Muscle layer of colon (tissue), 2 donors: ENCODE measurements at regions not wholly inside any gene's neighbourhood (a gene's known extent, or its start where the extent isn't known, plus 50 kb on each side); places are given as distances from the start of the nearest gene placed in this dataset.
"Not testable (repeated sequence)": the region's sequence is repeated elsewhere in the genome, so short reads cannot be mapped to it uniquely, and the experiment has no call there.

Experiments
- H3K27ac ChIP-seq: one replicate; pipeline ENCODE4 v1.7.0; 2013; ENCODE audit warnings: low read depth, mild to moderate bottlenecking, low read length, moderate library complexity
- H3K27me3 ChIP-seq, 2 donors: one replicate each; pipeline ENCODE4 v1.7.0; 2013; ENCODE audit warnings: low read length in 2 of 2, mild to moderate bottlenecking in 2 of 2; ENCODE audit not compliant: insufficient read depth in 2 of 2, control insufficient read depth in 1 of 2
- H3K36me3 ChIP-seq: one replicate; pipeline ENCODE4 v1.7.0; 2013; ENCODE audit warnings: mild to moderate bottlenecking, low read length; ENCODE audit not compliant: insufficient read depth
- H3K4me1 ChIP-seq: one replicate; pipeline ENCODE4 v1.7.0; 2013; ENCODE audit warnings: mild to moderate bottlenecking, low read length; ENCODE audit not compliant: insufficient read depth
- H3K4me3 ChIP-seq, 2 donors: one replicate each; pipeline ENCODE4 v1.7.0; 2013; ENCODE audit warnings: low read length in 2 of 2, low read depth in 1 of 2, mild to moderate bottlenecking in 1 of 2, moderate library complexity in 1 of 2
- H3K9ac ChIP-seq: one replicate; pipeline ENCODE4 v1.7.0; 2013; ENCODE audit warnings: low read length
- H3K9me3 ChIP-seq: one replicate; pipeline ENCODE4 v1.7.0; 2013; ENCODE audit warnings: mild to moderate bottlenecking, low read length
- donor health status: abdominal sarcoma.
- donor health status: Adenocarcinoma of cecum.

DNA sequence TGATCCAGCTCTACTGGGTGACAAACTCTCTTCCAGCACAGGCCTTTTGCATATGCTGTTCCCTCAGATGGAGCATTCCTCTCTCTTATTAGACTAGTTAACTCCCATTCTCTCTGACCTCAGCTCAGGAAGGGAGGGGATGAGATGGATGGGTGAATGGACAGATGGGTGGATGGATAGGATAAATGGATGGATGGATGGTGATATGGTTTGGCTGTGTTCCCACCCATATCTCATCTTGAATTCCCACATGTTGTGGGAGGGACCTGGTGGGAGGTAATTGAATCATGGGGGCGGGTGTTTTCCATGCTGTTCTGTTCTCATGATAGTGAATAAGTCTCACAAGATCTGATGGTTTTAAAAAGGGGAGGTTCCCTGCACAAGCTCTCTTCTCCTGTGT is 144.1 kb upstream of the ATP2B2 start:
- H3K27me3 ChIP-seq, H3K9me3 ChIP-seq, H3K36me3 ChIP-seq, H3K9ac ChIP-seq, H3K4me3 ChIP-seq, H3K4me1 ChIP-seq, H3K27ac ChIP-seq: not testable (repeated sequence)

DNA sequence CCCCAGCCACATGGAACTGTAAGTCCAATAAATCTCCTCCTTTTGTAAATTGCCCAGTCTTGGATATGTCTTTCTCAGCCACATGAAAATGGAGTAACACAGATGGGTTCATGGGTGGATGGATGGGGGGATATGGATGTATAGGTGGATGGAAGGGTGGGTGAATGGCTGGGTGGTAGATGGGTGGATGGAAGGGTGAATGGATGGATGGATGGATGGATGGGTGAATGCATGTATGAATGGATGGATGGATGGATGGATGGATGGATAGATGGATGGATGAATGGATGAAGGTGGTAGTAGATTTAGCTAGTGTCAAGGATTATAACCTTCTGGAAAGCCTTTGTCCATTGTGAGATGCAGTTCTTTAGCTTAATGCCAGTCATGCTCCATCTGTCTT is 146.1 kb upstream of the ATP2B2 start:
- H3K27me3 ChIP-seq = no peaks in the 10 kb centered on the region
- H3K27ac ChIP-seq = no peak overlapping the region
- H3K36me3 ChIP-seq = no peaks in the 10 kb centered on the region
- no peaks in the 10 kb centered on the region for H3K4me1 ChIP-seq
- H3K9ac ChIP-seq = no peak overlapping the region
- H3K9me3 ChIP-seq = no peaks in the 10 kb centered on the region
- H3K4me3 ChIP-seq = no peak overlapping the region

DNA sequence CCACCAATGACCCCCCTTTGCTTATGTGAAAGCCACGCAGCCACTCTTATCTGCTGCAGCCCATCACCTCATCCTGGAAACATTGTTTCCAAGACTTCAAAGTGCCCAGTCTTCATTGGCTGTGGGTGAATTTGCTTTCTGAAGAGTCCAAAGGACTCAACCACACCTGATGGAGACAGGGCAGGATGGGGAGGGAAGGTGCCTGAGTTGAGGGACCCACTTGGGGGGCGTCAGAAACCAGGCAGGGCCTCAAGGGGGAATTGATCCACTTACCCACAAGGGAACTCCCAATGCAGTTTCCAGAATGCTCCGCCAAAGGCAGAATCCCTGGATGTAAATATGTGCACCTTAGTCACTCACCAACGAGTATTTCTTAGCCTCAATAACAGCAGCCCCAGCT is 147.9 kb upstream of the ATP2B2 start:
- no peaks in the 10 kb centered on the region for H3K9me3 ChIP-seq
- no peaks in the 10 kb centered on the region for H3K27me3 ChIP-seq
- H3K36me3 ChIP-seq = no peaks in the 10 kb centered on the region
- H3K4me1 ChIP-seq = no peaks in the 10 kb centered on the region
- H3K4me3 ChIP-seq = no peak overlapping the region
- no peak overlapping the region for H3K27ac ChIP-seq
- H3K9ac ChIP-seq = no peak overlapping the region

DNA sequence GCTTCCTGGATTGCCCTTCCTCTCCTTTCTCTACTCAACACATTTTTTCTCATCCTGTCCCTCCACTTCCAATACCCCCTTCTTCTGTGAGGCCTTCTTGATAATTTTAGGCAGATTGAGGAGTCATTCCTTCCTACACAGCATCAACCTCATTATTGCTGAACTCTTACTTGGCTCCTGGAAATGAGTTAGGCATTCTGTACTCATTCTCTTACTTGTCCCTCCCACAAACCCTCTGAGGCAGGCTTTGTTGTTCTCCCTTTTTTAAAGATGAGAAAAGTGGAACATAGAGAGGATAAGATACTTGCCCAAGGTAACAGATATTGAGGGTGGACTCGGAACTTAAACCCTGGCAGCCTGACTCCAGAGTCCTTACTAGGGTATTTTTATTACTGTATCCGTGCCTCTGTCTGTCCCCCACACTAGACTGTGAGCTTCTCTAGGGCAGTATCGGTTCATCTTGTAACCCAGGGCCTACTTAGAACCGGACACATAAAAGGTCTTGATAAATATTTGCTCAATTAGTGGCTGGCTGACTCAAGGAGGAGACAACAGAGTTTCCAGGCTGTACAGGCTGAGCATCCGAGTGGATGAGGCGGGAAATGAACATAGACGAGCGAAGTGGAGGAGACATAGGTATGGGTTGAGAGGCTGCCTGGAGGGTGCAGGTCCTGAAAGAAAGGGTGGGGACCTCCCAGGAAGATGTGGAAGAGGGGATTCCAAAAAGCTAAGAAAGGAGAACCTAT is 148.7 kb upstream of the ATP2B2 start:
- Histone ChIP-seq H3K9ac (no peak overlapping the region), H3K36me3 (no peaks in the 10 kb centered on the region), H3K4me3 (no peak overlapping the region), H3K27me3 (no peaks in the 10 kb centered on the region), H3K9me3 (no peaks in the 10 kb centered on the region), H3K4me1 (no peaks in the 10 kb centered on the region), H3K27ac (no peak overlapping the region)

DNA sequence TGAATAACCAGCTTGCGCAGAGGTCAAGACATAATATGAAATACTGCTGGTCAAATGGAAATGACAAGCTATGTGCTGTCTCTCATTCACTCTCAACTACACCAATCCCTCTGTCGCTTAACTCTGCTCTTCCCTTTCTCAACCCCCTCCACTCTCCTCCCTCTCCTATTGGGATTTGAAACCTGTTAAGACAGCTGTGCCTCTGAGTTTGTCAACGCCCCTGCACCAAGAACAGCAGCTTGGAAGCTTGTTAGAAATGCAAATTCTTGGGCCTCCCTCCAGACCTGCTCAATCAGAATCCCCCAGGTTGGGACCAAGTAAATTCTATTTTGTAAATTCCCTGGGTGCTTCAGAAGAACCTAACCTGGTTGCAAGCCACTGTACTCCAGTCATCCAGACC is 149.7 kb upstream of the ATP2B2 start:
- H3K4me3 ChIP-seq = no peak overlapping the region
- H3K9me3 ChIP-seq = no peaks in the 10 kb centered on the region
- no peaks in the 10 kb centered on the region for H3K27me3 ChIP-seq
- H3K36me3 ChIP-seq = no peaks in the 10 kb centered on the region
- no peak overlapping the region for H3K9ac ChIP-seq
- no peaks in the 10 kb centered on the region for H3K4me1 ChIP-seq
- no peak overlapping the region for H3K27ac ChIP-seq

DNA sequence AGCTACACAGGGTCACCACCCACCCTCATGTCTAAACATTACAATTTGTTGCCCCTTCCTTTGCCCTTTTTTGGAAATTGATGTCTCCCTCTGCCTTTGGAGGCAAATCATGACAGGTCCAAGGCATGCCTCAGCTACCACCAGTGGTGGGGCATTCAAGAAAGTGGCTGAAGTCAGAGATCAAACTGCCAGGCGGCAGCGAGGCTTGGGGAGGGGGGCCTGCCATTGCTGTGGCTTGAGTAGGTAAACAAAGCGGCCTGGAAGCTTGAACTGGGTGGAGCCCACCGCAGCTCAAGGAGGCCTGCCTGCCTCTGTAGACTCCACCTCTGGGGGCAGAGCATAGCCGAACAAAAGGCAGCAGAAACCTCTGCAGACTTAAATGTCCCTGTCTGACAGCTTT is 152.0 kb upstream of the ATP2B2 start:
- H3K9me3 ChIP-seq, H3K9ac ChIP-seq, H3K36me3 ChIP-seq, H3K27ac ChIP-seq, H3K4me3 ChIP-seq, H3K4me1 ChIP-seq, H3K27me3 ChIP-seq: not testable (repeated sequence)

DNA sequence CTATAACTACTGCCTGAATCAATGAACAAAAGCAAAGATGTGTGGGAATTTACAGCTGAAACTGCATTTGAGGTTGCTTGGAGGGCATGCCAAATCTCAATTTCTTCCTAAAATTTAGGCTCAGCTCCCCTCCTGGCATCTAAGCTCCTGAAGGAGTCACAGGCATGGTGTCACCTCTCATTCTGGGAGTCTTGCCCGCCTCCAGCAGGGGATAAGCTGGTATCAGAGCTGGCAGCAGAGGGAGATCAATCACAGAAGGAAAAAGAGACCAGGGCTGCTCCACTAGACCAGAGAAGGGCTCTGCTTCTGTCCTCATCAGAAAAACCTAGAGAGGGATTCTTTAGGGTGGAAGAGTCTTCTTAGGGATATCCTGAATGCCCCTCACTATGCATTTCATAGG is 150.4 kb upstream of the SLC6A11 start:
- no peaks in the 10 kb centered on the region for H3K27me3 ChIP-seq
- H3K9me3 ChIP-seq = no peaks in the 10 kb centered on the region
- no peak overlapping the region for H3K4me3 ChIP-seq

DNA sequence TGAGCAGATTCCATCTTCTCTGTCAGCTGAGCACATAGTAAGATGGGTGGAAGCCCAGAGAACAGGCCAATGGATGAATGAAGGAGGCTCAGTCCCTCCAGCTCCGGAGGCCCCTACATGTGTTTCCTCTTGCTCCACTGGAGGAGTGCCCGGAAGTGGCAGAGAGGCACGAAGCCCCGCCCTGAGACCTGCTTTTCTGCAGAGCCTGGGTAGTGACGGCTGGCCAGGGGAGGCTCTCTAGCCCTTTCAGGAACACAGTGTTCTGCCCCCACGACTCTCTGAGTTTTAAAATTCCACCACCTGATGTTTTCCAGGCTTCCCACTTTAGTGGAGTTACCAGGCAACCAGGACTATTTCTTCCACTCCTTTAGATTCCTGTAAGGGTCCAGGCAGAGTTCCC is 149.4 kb upstream of the SLC6A11 start:
- Histone ChIP-seq H3K4me3 (no peak overlapping the region), H3K9ac (no peak overlapping the region), H3K27me3 (no peaks in the 10 kb centered on the region), H3K27ac (no peak overlapping the region), H3K9me3 (no peaks in the 10 kb centered on the region), H3K4me1 (peaks cover 14% of the 10 kb centered on the region), H3K36me3 (no peaks in the 10 kb centered on the region)

More for the DNA sequence above, 150.4 kb upstream of the SLC6A11 start:
- Histone ChIP-seq H3K27ac (no peak overlapping the region), H3K9ac (no peak overlapping the region), H3K4me1 (peaks cover 14% of the 10 kb centered on the region), H3K36me3 (no peaks in the 10 kb centered on the region)

DNA sequence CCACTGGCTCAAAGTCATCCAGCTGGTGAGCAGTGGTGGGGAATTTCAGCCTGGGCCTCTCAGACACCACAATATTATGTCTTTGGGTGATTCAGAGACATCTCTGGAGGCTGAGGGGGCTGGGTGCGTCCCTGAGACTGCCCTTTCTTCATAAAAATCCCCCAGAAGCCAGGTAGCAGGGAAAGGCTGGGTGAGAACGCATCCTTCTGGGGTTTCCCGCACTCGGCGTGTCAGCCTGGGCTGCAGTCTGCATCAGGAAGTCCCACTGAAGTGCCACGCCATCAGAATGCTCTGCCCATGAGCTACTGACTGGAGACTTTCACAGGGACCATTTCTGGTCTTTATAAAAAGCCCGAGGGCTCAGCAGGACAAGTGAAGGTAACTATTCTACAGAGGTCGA is 148.8 kb upstream of the SLC6A11 start:
- H3K4me3 ChIP-seq = no peak overlapping the region
- H3K36me3 ChIP-seq = no peaks in the 10 kb centered on the region
- peaks cover 14% of the 10 kb centered on the region for H3K4me1 ChIP-seq
- H3K27me3 ChIP-seq = no peaks in the 10 kb centered on the region
- no peak overlapping the region for H3K9ac ChIP-seq
- H3K9me3 ChIP-seq = no peaks in the 10 kb centered on the region
- H3K27ac ChIP-seq = no peak overlapping the region

DNA sequence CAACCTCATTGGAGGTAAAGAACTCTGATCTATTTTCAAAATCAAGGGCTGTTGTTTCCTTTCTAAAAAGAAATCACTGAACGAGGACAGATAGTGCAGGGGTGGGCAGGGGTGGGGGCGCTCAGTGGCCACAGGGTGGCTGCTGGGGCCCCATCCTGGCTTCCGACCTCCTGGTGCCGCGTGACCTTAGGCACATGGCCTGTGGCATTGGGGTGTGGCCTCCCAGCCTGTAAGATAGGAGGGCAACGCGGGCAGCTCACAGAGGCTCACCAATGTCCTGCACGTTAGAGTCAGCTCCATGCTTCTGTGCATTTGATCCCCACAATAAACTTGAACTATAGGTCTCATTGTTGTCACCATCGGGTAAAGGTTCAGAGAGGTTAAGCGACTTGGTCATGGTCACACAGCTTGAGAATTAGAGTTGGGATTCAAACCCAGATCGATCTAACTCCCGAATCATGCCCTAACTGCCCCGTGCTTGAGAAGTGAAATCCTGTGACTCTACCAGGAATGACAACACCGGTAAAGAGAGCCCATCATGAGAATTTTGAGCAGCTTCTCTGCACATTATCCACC is 148.0 kb upstream of the SLC6A11 start:
- no peaks in the 10 kb centered on the region for H3K27me3 ChIP-seq
- no peaks in the 10 kb centered on the region for H3K36me3 ChIP-seq
- H3K4me1 ChIP-seq = peaks cover 14% of the 10 kb centered on the region
- H3K9me3 ChIP-seq = no peaks in the 10 kb centered on the region
- no peak overlapping the region for H3K27ac ChIP-seq
- H3K4me3 ChIP-seq = no peak overlapping the region
- H3K9ac ChIP-seq = no peak overlapping the region

DNA sequence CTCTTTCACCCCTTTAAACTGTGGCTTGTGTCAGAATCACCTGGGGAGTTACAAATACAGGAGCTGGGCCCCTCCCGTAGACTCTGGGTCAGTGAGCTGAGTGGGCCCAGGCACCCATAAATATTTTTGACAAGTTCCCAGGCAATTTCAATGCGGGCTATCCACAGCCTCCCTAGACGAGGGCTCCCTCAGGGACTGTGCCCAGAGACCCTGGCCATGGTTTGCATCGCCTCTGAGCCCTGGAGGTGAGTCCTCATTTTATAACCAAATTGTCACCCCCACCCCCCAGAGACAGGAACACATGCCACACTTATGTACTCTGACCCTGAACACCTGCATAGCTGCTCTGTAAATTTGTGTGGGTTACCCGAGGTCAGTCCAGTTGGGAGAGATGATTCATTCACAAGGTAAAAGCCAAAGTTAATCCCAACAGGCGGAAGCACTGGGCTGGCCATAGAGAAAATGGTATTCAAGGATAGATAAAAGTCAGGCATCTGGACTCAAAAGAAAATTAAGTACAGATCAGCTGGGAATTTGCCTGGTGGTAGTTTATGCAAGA is 146.5 kb upstream of the SLC6A11 start:
- Histone ChIP-seq H3K27me3 (no peaks in the 10 kb centered on the region), H3K4me1 (peaks cover 14% of the 10 kb centered on the region), H3K9ac (no peak overlapping the region), H3K36me3 (no peaks in the 10 kb centered on the region), H3K4me3 (no peak overlapping the region), H3K27ac (no peak overlapping the region), H3K9me3 (no peaks in the 10 kb centered on the region)

DNA sequence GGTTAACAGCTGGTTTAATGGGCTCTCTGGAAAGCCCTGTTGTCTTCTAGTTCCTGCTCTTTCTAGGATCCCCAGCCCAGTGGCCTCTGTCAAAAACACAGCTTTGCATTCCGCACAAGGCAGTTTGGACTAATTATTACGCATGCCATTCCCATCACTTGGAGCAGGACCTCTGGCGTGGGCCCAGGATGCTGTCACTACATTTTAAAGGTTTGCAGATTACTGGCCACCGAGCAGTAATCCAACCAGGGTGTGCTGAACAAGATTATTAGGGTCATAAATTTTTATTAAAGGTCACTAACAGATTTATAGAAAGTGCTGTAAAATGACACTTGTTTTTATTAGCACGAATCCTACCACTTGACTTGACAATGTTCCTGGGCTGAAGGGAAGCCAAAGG is 143.6 kb upstream of the SLC6A11 start:
- H3K27ac ChIP-seq = no peak overlapping the region
- H3K9me3 ChIP-seq = no peaks in the 10 kb centered on the region
- no peaks in the 10 kb centered on the region for H3K4me1 ChIP-seq
- H3K9ac ChIP-seq = no peak overlapping the region
- H3K36me3 ChIP-seq = no peaks in the 10 kb centered on the region
- H3K4me3 ChIP-seq = no peak overlapping the region
- H3K27me3 ChIP-seq = peaks cover 0 to 5% of the 10 kb centered on the region in 2 donors
